Naive thymus-derived CD4-positive, alpha-beta T cell (primary cell): ENCODE measurements at regions not wholly inside any gene's neighbourhood (a gene's known extent, or its start where the extent isn't known, plus 50 kb on each side); places are given as distances from the start of the nearest gene placed in this dataset.

ENCODE experiments used
- ATAC-seq: fragments of 150-1000 bp; cut with Tn5 transposase; 2 replicates; pipeline ENCODE4 v1.10.0; 2021; ENCODE audit warnings: mild to moderate bottlenecking, moderate library complexity
- CTCF ChIA-PET: fragments of 350-600 bp; sonication (Branson Sonifier 250); formaldehyde crosslinking; loops from one replicate; lab custom pipeline; 2021; ENCODE audit warnings: antibody characterized with exemption; lab: Charles Lee
- POLR2A ChIA-PET: fragments of 350-600 bp; sonication (Branson Sonifier 250); formaldehyde crosslinking; loops from one replicate; lab custom pipeline; 2021; ENCODE audit warnings: antibody characterized with exemption, inconsistent platforms; lab: Charles Lee
- DNase-seq, 9 donors: peaks; one replicate each; pipeline versions ENCODE4 v3.0.0 to v3.0.0-alpha.2; 2020 to 2022; ENCODE audit warnings: mixed read lengths in 1 of 9
- H3K27ac ChIP-seq: one replicate; pipeline ENCODE4 v1.7.0; 2013; ENCODE audit warnings: mild to moderate bottlenecking, low read depth, low read length, moderate library complexity
- H3K27me3 ChIP-seq, 2 donors: one replicate each; pipeline ENCODE4 v1.7.0; 2013; ENCODE audit warnings: low read length in 2 of 2, mild to moderate bottlenecking in 2 of 2, moderate library complexity in 2 of 2; ENCODE audit not compliant: control insufficient read depth in 2 of 2, insufficient read depth in 2 of 2
- H3K36me3 ChIP-seq, 3 experiments: 1 replicate in 2 of 3; 2 replicates in 1 of 3; pipeline ENCODE4 v1.7.0; 2013; ENCODE audit warnings: low read length in 3 of 3, mild to moderate bottlenecking in 3 of 3, moderate library complexity in 1 of 3; ENCODE audit not compliant: insufficient read depth in 3 of 3, control insufficient read depth in 2 of 3
- H3K4me1 ChIP-seq, 2 donors: one replicate each; pipeline ENCODE4 v1.7.0; 2013; ENCODE audit warnings: low read length in 2 of 2, mild to moderate bottlenecking in 2 of 2, moderate library complexity in 1 of 2; ENCODE audit not compliant: control insufficient read depth in 2 of 2, insufficient read depth in 2 of 2
- H3K4me3 ChIP-seq: 2 replicates; pipeline ENCODE4 v1.7.0; 2013; ENCODE audit warnings: mild to moderate bottlenecking, low read length
- H3K9me3 ChIP-seq, 3 experiments: 1 replicate in 2 of 3; 2 replicates in 1 of 3; pipeline ENCODE4 v1.7.0; 2013; ENCODE audit warnings: low read length in 3 of 3; ENCODE audit not compliant: control insufficient read depth in 2 of 3
- H3K27ac Mint-ChIP-seq, 9 donors: one replicate each; pipeline ENCODE4 v1.8.0; 2020 to 2022; ENCODE audit warnings: mixed read lengths in 9 of 9, mild to moderate bottlenecking in 8 of 9, moderate library complexity in 5 of 9, inconsistent platforms in 2 of 9
- H3K27me3 Mint-ChIP-seq, 5 donors: one replicate each; pipeline ENCODE4 v1.8.0; 2021 to 2022; ENCODE audit warnings: mixed read lengths in 5 of 5, mild to moderate bottlenecking in 1 of 5
- H3K36me3 Mint-ChIP-seq, 5 donors: one replicate each; pipeline ENCODE4 v1.8.0; 2020 to 2022; ENCODE audit warnings: mixed read lengths in 5 of 5, mild to moderate bottlenecking in 3 of 5, inconsistent platforms in 1 of 5
- H3K4me1 Mint-ChIP-seq, 7 donors: one replicate each; pipeline ENCODE4 v1.8.0; 2020 to 2022; ENCODE audit warnings: mixed read lengths in 7 of 7, mild to moderate bottlenecking in 3 of 7, inconsistent platforms in 1 of 7
- H3K4me3 Mint-ChIP-seq, 10 donors: one replicate each; pipeline ENCODE4 v1.8.0; 2020 to 2022; ENCODE audit warnings: mild to moderate bottlenecking in 10 of 10, mixed read lengths in 10 of 10, moderate library complexity in 6 of 10, inconsistent platforms in 2 of 10
- H3K9me3 Mint-ChIP-seq, 11 donors: one replicate each; pipeline ENCODE4 v1.8.0; 2020 to 2022; ENCODE audit warnings: mixed read lengths in 11 of 11, mild to moderate bottlenecking in 4 of 11, inconsistent platforms in 1 of 11, moderate library complexity in 1 of 11
- intact Hi-C, 2 donors: fragments of 100-400 bp; cut with micrococcal nuclease; formaldehyde crosslinking; loops; one replicate each; pipeline ENCODE4 v1.15.1; 2023

- DNase-seq (no peak), ATAC-seq (no peak)
- intact Hi-C loops = no loop called here
- Mint-ChIP-seq H3K9me3 (peaks cover 0 to 3% (median 0%) of the 10 kb centered on the region in 11 donors), H3K4me3 (no peak overlapping the region), H3K4me1 (no peaks in the 10 kb centered on the region), H3K36me3 (no peaks in the 10 kb centered on the region), H3K27me3 (peaks cover 0 to 11% (median 5%) of the 10 kb centered on the region in 5 donors), H3K27ac (no peak overlapping the region)
- Histone ChIP-seq H3K27me3 (no peaks in the 10 kb centered on the region), H3K27ac (no peak overlapping the region), H3K36me3 (no peaks in the 10 kb centered on the region), H3K4me1 (no peaks in the 10 kb centered on the region), H3K4me3 (no peak overlapping the region), H3K9me3 (no peaks in the 10 kb centered on the region)
- ChIA-PET POLR2A (no interaction called here), CTCF (no interaction called here)
Observed at GRCh38 chr2:75801234-75801982, 90.7 kb upstream of the GCFC2 start.

- ChIA-PET POLR2A (no interaction called here), CTCF (no interaction called here)
- H3K27me3 Mint-ChIP-seq = peaks cover 0 to 12% (median 5%) of the 10 kb centered on the region in 5 donors
- H3K4me1 Mint-ChIP-seq = no peaks in the 10 kb centered on the region
- H3K4me3 ChIP-seq = no peak overlapping the region
- H3K27ac Mint-ChIP-seq = no peak overlapping the region
- H3K4me3 Mint-ChIP-seq = no peak overlapping the region
- no peak for DNase-seq
- no peaks in the 10 kb centered on the region for H3K4me1 ChIP-seq
- no peaks in the 10 kb centered on the region for H3K36me3 Mint-ChIP-seq
- no peak overlapping the region for H3K27ac ChIP-seq
- no peaks in the 10 kb centered on the region for H3K36me3 ChIP-seq
- H3K9me3 ChIP-seq = no peaks in the 10 kb centered on the region
- peaks cover 0 to 3% (median 0%) of the 10 kb centered on the region in 11 donors for H3K9me3 Mint-ChIP-seq
- intact Hi-C loops = no loop called here
- ATAC-seq = no peak
- H3K27me3 ChIP-seq = no peaks in the 10 kb centered on the region
Observed at GRCh38 chr2:75800456-75800855, 89.7 kb upstream of the GCFC2 start.

- H3K27me3 Mint-ChIP-seq = peaks cover 0 to 12% (median 5%) of the 10 kb centered on the region in 5 donors
- no peaks in the 10 kb centered on the region for H3K9me3 ChIP-seq
- no peaks in the 10 kb centered on the region for H3K36me3 Mint-ChIP-seq
- H3K27ac Mint-ChIP-seq = no peak overlapping the region
- H3K4me1 ChIP-seq = no peaks in the 10 kb centered on the region
- no peak overlapping the region for H3K27ac ChIP-seq
- H3K4me3 ChIP-seq = no peak overlapping the region
- no peaks in the 10 kb centered on the region for H3K27me3 ChIP-seq
- peaks cover 0 to 3% (median 0%) of the 10 kb centered on the region in 11 donors for H3K9me3 Mint-ChIP-seq
- no peaks in the 10 kb centered on the region for H3K4me1 Mint-ChIP-seq
- ChIA-PET POLR2A (no interaction called here), CTCF (no interaction called here)
- intact Hi-C loops = no loop called here
- DNase-seq = no peak
- ATAC-seq = no peak
- no peak overlapping the region for H3K4me3 Mint-ChIP-seq
- no peaks in the 10 kb centered on the region for H3K36me3 ChIP-seq
Observed at GRCh38 chr2:75799859-75800258, 89.1 kb upstream of the GCFC2 start.

GRCh38 chr2:75798569-75798968 lies 87.9 kb upstream of the GCFC2 start:
- ATAC-seq (no peak), DNase-seq (no peak)
- no peaks in the 10 kb centered on the region for H3K9me3 ChIP-seq
- no peaks in the 10 kb centered on the region for H3K4me1 ChIP-seq
- Mint-ChIP-seq H3K4me3 (no peak overlapping the region), H3K27me3 (peaks cover 0 to 8% (median 0%) of the 10 kb centered on the region in 5 donors), H3K27ac (no peak overlapping the region), H3K36me3 (no peaks in the 10 kb centered on the region), H3K4me1 (no peaks in the 10 kb centered on the region), H3K9me3 (peaks cover 0 to 2% (median 0%) of the 10 kb centered on the region in 11 donors)
- intact Hi-C loops = no loop called here
- ChIA-PET CTCF (no interaction called here), POLR2A (no interaction called here)
- H3K36me3 ChIP-seq = no peaks in the 10 kb centered on the region
- H3K27ac ChIP-seq = no peak overlapping the region
- H3K27me3 ChIP-seq = no peaks in the 10 kb centered on the region
- no peak overlapping the region for H3K4me3 ChIP-seq

GRCh38 chr2:75792996-75793395 lies 82.3 kb upstream of the GCFC2 start:
- intact Hi-C loops = no loop called here
- Histone ChIP-seq H3K27me3 (no peaks in the 10 kb centered on the region), H3K4me3 (no peak overlapping the region), H3K4me1 (no peaks in the 10 kb centered on the region), H3K9me3 (no peaks in the 10 kb centered on the region), H3K36me3 (no peaks in the 10 kb centered on the region), H3K27ac (no peak overlapping the region)
- Mint-ChIP-seq H3K27ac (no peak overlapping the region), H3K4me1 (no peaks in the 10 kb centered on the region), H3K4me3 (no peak overlapping the region), H3K27me3 (peaks cover 0 to 8% (median 0%) of the 10 kb centered on the region in 5 donors), H3K9me3 (no peaks in the 10 kb centered on the region), H3K36me3 (no peaks in the 10 kb centered on the region)
- ChIA-PET CTCF (no interaction called here), POLR2A (no interaction called here)
- DNase-seq (no peak), ATAC-seq (no peak)

- Histone ChIP-seq H3K4me1 (no peaks in the 10 kb centered on the region), H3K36me3 (no peaks in the 10 kb centered on the region), H3K9me3 (no peaks in the 10 kb centered on the region), H3K27ac (no peak overlapping the region), H3K27me3 (no peaks in the 10 kb centered on the region), H3K4me3 (no peak overlapping the region)
- ChIA-PET CTCF (no interaction called here), POLR2A (no interaction called here)
- ATAC-seq (no peak), DNase-seq (no peak)
- intact Hi-C loops = no loop called here
- Mint-ChIP-seq H3K4me1 (peaks cover 0 to 2% (median 0%) of the 10 kb centered on the region in 7 donors), H3K36me3 (no peaks in the 10 kb centered on the region), H3K27ac (no peak overlapping the region), H3K4me3 (no peak overlapping the region), H3K9me3 (no peaks in the 10 kb centered on the region), H3K27me3 (peaks cover 0 to 8% (median under 1%) of the 10 kb centered on the region in 5 donors)
Observed at GRCh38 chr2:75792146-75792545, 81.4 kb upstream of the GCFC2 start.

- Mint-ChIP-seq H3K4me1 (peaks cover 0 to 2% (median 0%) of the 10 kb centered on the region in 7 donors), H3K27me3 (peaks cover 0 to 5% (median 5%) of the 10 kb centered on the region in 5 donors), H3K27ac (no peak overlapping the region), H3K9me3 (no peaks in the 10 kb centered on the region), H3K4me3 (no peak overlapping the region), H3K36me3 (no peaks in the 10 kb centered on the region)
- Histone ChIP-seq H3K9me3 (no peaks in the 10 kb centered on the region), H3K36me3 (no peaks in the 10 kb centered on the region), H3K27ac (no peak overlapping the region), H3K4me3 (no peak overlapping the region), H3K27me3 (no peaks in the 10 kb centered on the region), H3K4me1 (no peaks in the 10 kb centered on the region)
- DNase-seq (no peak), ATAC-seq (no peak)
- intact Hi-C loops = no loop called here
- ChIA-PET CTCF (no interaction called here), POLR2A (no interaction called here)
Observed at GRCh38 chr2:75790814-75791467, 80.2 kb upstream of the GCFC2 start.
